Mesenchymal stem cell (in vitro differentiated cells and primary cell): ENCODE measurements at regions not wholly inside any gene's neighbourhood (a gene's known extent, or its start where the extent isn't known, plus 50 kb on each side); places are given as distances from the start of the nearest gene placed in this dataset.

Source experiments
- DNase-seq: peaks from one replicate; pipeline ENCODE4 v3.0.0-alpha.2; 2013
- H2AFZ ChIP-seq: one replicate; pipeline ENCODE4 v1.6.1; 2013; ENCODE audit warnings: low read depth, mild to moderate bottlenecking, control low read depth, inconsistent platforms, low read length, moderate library complexity
- H2AK5ac ChIP-seq: 2 replicates; pipeline ENCODE4 v1.6.1; 2013; ENCODE audit warnings: low read length, moderate library complexity, mild to moderate bottlenecking, inconsistent platforms; ENCODE audit not compliant: severe bottlenecking
- H2BK120ac ChIP-seq: one replicate; pipeline ENCODE4 v1.6.1; 2013; ENCODE audit warnings: low read depth, mild to moderate bottlenecking, inconsistent platforms, low read length, moderate library complexity
- H2BK12ac ChIP-seq, 2 experiments: one replicate each; pipeline ENCODE4 v1.6.1; 2013; ENCODE audit warnings: inconsistent platforms in 2 of 2, low read length in 2 of 2, mild to moderate bottlenecking in 2 of 2, moderate library complexity in 2 of 2, control low read depth in 1 of 2
- H2BK15ac ChIP-seq: one replicate; pipeline ENCODE4 v1.6.1; 2013; ENCODE audit warnings: mild to moderate bottlenecking, low read depth, inconsistent platforms; ENCODE audit not compliant: poor library complexity, severe bottlenecking
- H2BK5ac ChIP-seq: 2 replicates; pipeline ENCODE4 v1.6.1; 2013; ENCODE audit warnings: low read depth, mild to moderate bottlenecking, low read length, control low read depth, inconsistent platforms; ENCODE audit not compliant: poor library complexity, severe bottlenecking
- H3K14ac ChIP-seq, 2 experiments: one replicate each; pipeline ENCODE4 v1.6.1; 2013; ENCODE audit warnings: inconsistent platforms in 2 of 2, low read length in 2 of 2, control low read depth in 1 of 2, mild to moderate bottlenecking in 1 of 2, moderate library complexity in 1 of 2
- H3K18ac ChIP-seq, 2 experiments: one replicate each; pipeline ENCODE4 v1.6.1; 2013; ENCODE audit warnings: inconsistent platforms in 2 of 2, low read length in 2 of 2, control low read depth in 1 of 2, low read depth in 1 of 2, mild to moderate bottlenecking in 1 of 2
- H3K23ac ChIP-seq, 2 experiments: one replicate each; pipeline ENCODE4 v1.6.1; 2013; ENCODE audit warnings: inconsistent platforms in 2 of 2, low read length in 2 of 2, mild to moderate bottlenecking in 2 of 2, moderate library complexity in 2 of 2, control low read depth in 1 of 2
- H3K27ac ChIP-seq: 2 replicates; pipeline ENCODE4 v1.5.1; 2013; ENCODE audit warnings: mild to moderate bottlenecking, moderate library complexity, low read length, control low read depth, inconsistent platforms; ENCODE audit not compliant: poor library complexity, severe bottlenecking
- H3K27me3 ChIP-seq, 2 experiments: 2 replicates each; pipeline versions ENCODE4 v1.6.1 to v1.7.0; 2013; ENCODE audit warnings: low read length in 2 of 2, mild to moderate bottlenecking in 2 of 2, moderate library complexity in 2 of 2, control low read depth in 1 of 2, inconsistent platforms in 1 of 2; ENCODE audit not compliant: control insufficient read depth in 1 of 2, insufficient read depth in 1 of 2
- H3K36me3 ChIP-seq, 2 experiments: 2 replicates each; pipeline versions ENCODE4 v1.6.1 to v1.7.0; 2013; ENCODE audit warnings: low read length in 2 of 2, control low read depth in 1 of 2, inconsistent platforms in 1 of 2, low read depth in 1 of 2, mild to moderate bottlenecking in 1 of 2; ENCODE audit not compliant: insufficient read depth in 2 of 2, control insufficient read depth in 1 of 2
- H3K4ac ChIP-seq, 2 experiments: one replicate each; pipeline ENCODE4 v1.6.1; 2013; ENCODE audit warnings: inconsistent platforms in 2 of 2, low read length in 2 of 2, mild to moderate bottlenecking in 2 of 2, moderate library complexity in 2 of 2, control low read depth in 1 of 2, low read depth in 1 of 2
- H3K4me1 ChIP-seq: 2 replicates; pipeline ENCODE4 v1.6.1; 2013; ENCODE audit warnings: low read depth, low read length, control low read depth; ENCODE audit not compliant: control insufficient read depth, insufficient read depth
- H3K4me2 ChIP-seq: 2 replicates; pipeline ENCODE4 v1.6.1; 2013; ENCODE audit warnings: low read length, mild to moderate bottlenecking, inconsistent platforms; ENCODE audit not compliant: poor library complexity, severe bottlenecking
- H3K4me3 ChIP-seq, 2 experiments: 2 replicates each; pipeline versions ENCODE4 v1.5.1 to v1.7.0; 2013; ENCODE audit warnings: low read length in 2 of 2, mild to moderate bottlenecking in 2 of 2, control low read depth in 1 of 2, low read depth in 1 of 2; ENCODE audit not compliant: insufficient read depth in 1 of 2
- H3K79me1 ChIP-seq: replicated peaks from 2 replicates; pipeline ENCODE4 v1.6.1; 2013; ENCODE audit warnings: mild to moderate bottlenecking, control low read depth, low read length, inconsistent platforms; ENCODE audit not compliant: poor library complexity, severe bottlenecking
- H3K9ac ChIP-seq: 2 replicates; pipeline ENCODE4 v1.7.0; 2013; ENCODE audit warnings: mild to moderate bottlenecking, low read length, moderate library complexity
- H3K9me3 ChIP-seq: 2 replicates; pipeline ENCODE4 v1.7.0; 2013; ENCODE audit warnings: mild to moderate bottlenecking, low read length; ENCODE audit not compliant: control insufficient read depth
- H4K8ac ChIP-seq: one replicate; pipeline ENCODE4 v1.6.1; 2013; ENCODE audit warnings: inconsistent platforms, mild to moderate bottlenecking, low read length, moderate library complexity
- H4K91ac ChIP-seq: one replicate; pipeline ENCODE4 v1.6.1; 2013; ENCODE audit warnings: mild to moderate bottlenecking, low read length, inconsistent platforms
- WGBS: methylation state at CpG from one replicate; pipeline ENCODE4 v1.1.7; 2013; ENCODE audit warnings: mixed read lengths; 5-methylcytosine and 5-hydroxymethylcytosine counted together

GRCh38 chr12:131527092-131527491 is 183.8 kb upstream of the SFSWAP start:
- Histone ChIP-seq H2BK12ac (no peak overlapping the region), H3K27me3 (peaks cover 0 to 4% of the 10 kb centered on the region in 2 experiments)
- 64% methylated on average over 11 of the region's 11 CpGs for WGBS

GRCh38 chr12:131527736-131528135 is 183.2 kb upstream of the SFSWAP start:
- 85% methylated on average over 7 of the region's 9 CpGs for WGBS
- Histone ChIP-seq H2BK15ac (no peak overlapping the region), H3K36me3 (no peaks in the 10 kb centered on the region)

More at GRCh38 chr12:131527092-131527491, 183.8 kb upstream of the SFSWAP start:
- no peak overlapping the region for H3K18ac ChIP-seq
- H3K79me1 ChIP-seq: no peaks in the 10 kb centered on the region
- H3K23ac ChIP-seq: no peak overlapping the region
- no peaks in the 10 kb centered on the region for H3K4me1 ChIP-seq
- no peak overlapping the region for H4K8ac ChIP-seq
- no peak overlapping the region for H3K4ac ChIP-seq
- no peaks in the 10 kb centered on the region for H3K36me3 ChIP-seq
- H4K91ac ChIP-seq: no peak overlapping the region
- no peak overlapping the region for H2BK15ac ChIP-seq
- H3K4me3 ChIP-seq: no peak overlapping the region
- H3K4me2 ChIP-seq: no peak overlapping the region
- H3K27ac ChIP-seq: no peak overlapping the region
- H2BK5ac ChIP-seq: no peak overlapping the region
- H3K14ac ChIP-seq: no peak overlapping the region
- no peak overlapping the region for H3K9ac ChIP-seq
- no peaks in the 10 kb centered on the region for H3K9me3 ChIP-seq
- no peak overlapping the region for H2BK120ac ChIP-seq
- no peak for DNase-seq
- H2AFZ ChIP-seq: no peak overlapping the region
- no peak overlapping the region for H2AK5ac ChIP-seq

GRCh38 chr12:131528144-131528543 is 182.7 kb upstream of the SFSWAP start:
- no peak overlapping the region for H3K9ac ChIP-seq
- H3K27me3 ChIP-seq: peaks cover 0 to 9% of the 10 kb centered on the region in 2 experiments
- no peak overlapping the region for H2BK15ac ChIP-seq
- no peak overlapping the region for H3K18ac ChIP-seq
- H3K79me1 ChIP-seq: no peaks in the 10 kb centered on the region
- no peak overlapping the region for H2BK12ac ChIP-seq
- no peak overlapping the region for H3K4me2 ChIP-seq
- no peak overlapping the region for H2BK120ac ChIP-seq
- no peaks in the 10 kb centered on the region for H3K36me3 ChIP-seq
- no peak overlapping the region for H2AFZ ChIP-seq
- no peak for DNase-seq
- H2BK5ac ChIP-seq: no peak overlapping the region
- H3K14ac ChIP-seq: no peak overlapping the region
- no peaks in the 10 kb centered on the region for H3K9me3 ChIP-seq
- no peak overlapping the region for H2AK5ac ChIP-seq
- H4K91ac ChIP-seq: no peak overlapping the region
- H3K4ac ChIP-seq: no peak overlapping the region
- H3K23ac ChIP-seq: no peak overlapping the region
- H3K4me1 ChIP-seq: no peaks in the 10 kb centered on the region
- WGBS: 74% methylated on average over 10 of the region's 11 CpGs
- no peak overlapping the region for H3K27ac ChIP-seq
- no peak overlapping the region for H4K8ac ChIP-seq
- H3K4me3 ChIP-seq: no peak overlapping the region

More at GRCh38 chr12:131527736-131528135, 183.2 kb upstream of the SFSWAP start:
- H3K9me3 ChIP-seq: no peaks in the 10 kb centered on the region
- H3K4ac ChIP-seq: no peak overlapping the region
- no peak overlapping the region for H3K23ac ChIP-seq
- no peak overlapping the region for H3K9ac ChIP-seq
- no peak overlapping the region for H2AK5ac ChIP-seq
- no peak overlapping the region for H3K14ac ChIP-seq
- peaks cover 0 to 5% of the 10 kb centered on the region in 2 experiments for H3K27me3 ChIP-seq
- H2AFZ ChIP-seq: no peak overlapping the region
- H3K18ac ChIP-seq: no peak overlapping the region
- no peak overlapping the region for H2BK120ac ChIP-seq
- H4K8ac ChIP-seq: no peak overlapping the region
- no peak overlapping the region for H2BK12ac ChIP-seq
- no peak overlapping the region for H4K91ac ChIP-seq
- no peak overlapping the region for H3K4me2 ChIP-seq
- H3K4me1 ChIP-seq: no peaks in the 10 kb centered on the region
- H2BK5ac ChIP-seq: no peak overlapping the region
- DNase-seq: no peak
- H3K27ac ChIP-seq: no peak overlapping the region
- H3K79me1 ChIP-seq: no peaks in the 10 kb centered on the region
- H3K4me3 ChIP-seq: no peak overlapping the region

GRCh38 chr12:131528667-131529066 is 182.2 kb upstream of the SFSWAP start:
- no peak overlapping the region for H3K27ac ChIP-seq
- H3K18ac ChIP-seq: no peak overlapping the region
- H3K9ac ChIP-seq: no peak overlapping the region
- H3K27me3 ChIP-seq: peaks cover 0 to 9% of the 10 kb centered on the region in 2 experiments
- H3K36me3 ChIP-seq: no peaks in the 10 kb centered on the region
- 73% methylated on average over 5 of the region's 5 CpGs for WGBS
- no peak overlapping the region for H3K14ac ChIP-seq
- H2BK120ac ChIP-seq: no peak overlapping the region
- no peak overlapping the region for H3K4me3 ChIP-seq
- no peak for DNase-seq
- H2BK12ac ChIP-seq: no peak overlapping the region
- no peaks in the 10 kb centered on the region for H3K79me1 ChIP-seq
- no peak overlapping the region for H4K91ac ChIP-seq
- no peak overlapping the region for H2BK5ac ChIP-seq
- H2AK5ac ChIP-seq: no peak overlapping the region
- H3K4me1 ChIP-seq: no peaks in the 10 kb centered on the region
- no peak overlapping the region for H4K8ac ChIP-seq
- no peak overlapping the region for H3K23ac ChIP-seq
- no peak overlapping the region for H2AFZ ChIP-seq
- no peak overlapping the region for H2BK15ac ChIP-seq
- no peak overlapping the region for H3K4me2 ChIP-seq
- no peaks in the 10 kb centered on the region for H3K9me3 ChIP-seq
- H3K4ac ChIP-seq: no peak overlapping the region
